ENCODE measurements at regions not wholly inside any gene's neighbourhood (a gene's known extent, or its start where the extent isn't known, plus 50 kb on each side); places are given as distances from the start of the nearest gene placed in this dataset.

DNA sequence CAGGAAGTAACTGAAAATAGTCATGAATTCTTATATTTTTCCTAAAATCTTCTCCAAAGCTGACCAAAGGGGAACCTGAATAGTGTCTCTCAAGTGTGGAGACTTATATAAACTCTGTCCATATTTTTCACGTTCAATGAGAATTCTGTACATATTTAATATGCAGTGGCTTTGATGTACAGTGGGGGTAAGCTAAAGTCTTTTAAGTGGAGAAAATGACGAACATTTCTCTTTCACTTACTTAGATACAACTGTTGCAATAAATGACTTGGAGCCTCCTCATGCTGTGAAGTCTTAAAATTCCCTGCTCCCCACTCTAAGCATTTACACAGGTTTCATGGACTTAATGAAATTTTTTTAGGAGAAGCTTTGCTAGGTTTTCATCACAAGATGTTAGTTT, 1196.7 kb downstream of the EFNB2 start:
- no peak for DNase-seq

DNA sequence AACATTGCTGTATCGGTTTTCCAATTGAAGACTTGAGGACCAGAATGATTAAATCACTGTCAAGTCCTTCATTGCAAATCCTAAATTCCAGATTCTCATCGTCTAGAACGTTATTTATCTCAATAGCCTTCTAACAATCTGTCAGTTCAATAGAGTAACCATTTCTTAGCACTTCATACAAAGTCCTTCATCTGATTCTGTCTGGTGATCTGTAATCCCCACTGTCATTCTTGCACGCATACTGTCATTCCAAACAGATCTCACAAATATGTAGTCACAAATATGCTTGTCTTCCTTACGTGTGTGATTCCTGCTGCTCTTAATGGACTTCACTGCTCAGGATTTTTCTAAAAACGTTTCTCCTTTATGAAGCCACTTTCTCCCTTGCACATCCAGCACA, 1197.5 kb downstream of the EFNB2 start:
- no peak for DNase-seq

DNA sequence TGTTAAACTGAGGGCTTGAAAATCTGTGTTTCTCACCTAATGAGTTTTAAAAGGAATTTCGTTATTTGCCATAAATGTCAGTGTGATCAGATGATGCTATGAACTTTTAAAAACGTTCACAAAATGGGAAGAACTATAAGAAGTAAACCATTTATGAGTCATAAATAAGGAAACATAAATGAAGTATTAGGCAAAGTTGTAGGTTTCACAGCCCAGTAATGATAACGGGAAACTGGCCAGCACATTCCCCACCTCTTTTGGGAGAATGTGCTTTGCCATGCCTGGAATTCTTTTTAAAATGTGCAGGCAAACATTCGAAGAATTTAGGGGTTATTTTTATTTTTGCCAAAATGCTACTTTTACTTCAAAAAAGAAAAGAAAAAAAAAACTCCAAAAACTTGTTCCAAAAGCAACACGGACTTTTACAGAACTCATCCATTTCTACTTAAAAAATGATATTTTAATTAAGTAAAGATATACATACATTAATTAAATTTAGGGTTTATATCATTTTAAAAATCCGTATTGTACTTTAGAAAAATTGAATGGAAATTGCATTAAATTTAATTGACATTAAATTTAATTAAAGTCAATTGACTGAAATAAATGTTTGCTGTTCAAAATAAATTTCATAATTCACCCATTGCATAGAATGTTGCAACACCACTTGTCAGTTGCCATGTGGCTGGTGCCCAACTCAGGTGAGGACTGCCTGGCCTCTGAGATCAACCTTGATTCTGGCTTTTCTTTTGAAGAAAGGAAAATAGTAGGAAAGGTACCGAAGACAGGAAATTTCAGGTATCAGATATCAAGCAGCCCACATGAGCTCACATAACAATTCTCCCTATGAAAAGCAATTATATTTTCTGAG, 1198.5 kb downstream of the EFNB2 start:
- no peak for DNase-seq

DNA sequence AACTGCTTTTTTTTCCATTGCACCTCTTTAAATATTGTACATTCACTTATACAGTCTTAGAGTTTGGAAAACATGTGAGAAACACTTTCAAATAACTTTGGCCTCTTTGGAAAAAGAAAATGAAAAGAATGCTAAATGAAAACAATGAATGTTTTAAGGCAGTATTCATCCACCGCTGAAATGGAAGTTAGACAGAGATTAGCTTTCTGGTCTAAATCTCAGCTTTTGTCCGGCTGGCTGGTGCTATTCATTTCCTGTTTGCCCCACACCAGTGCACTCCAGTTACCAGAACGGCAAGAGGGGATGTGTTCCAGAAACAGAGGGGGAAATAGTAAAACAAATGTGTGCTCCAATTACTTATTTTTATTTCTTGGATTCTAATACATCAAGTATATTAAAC, 1201.3 kb downstream of the EFNB2 start:
- no peak for DNase-seq

DNA sequence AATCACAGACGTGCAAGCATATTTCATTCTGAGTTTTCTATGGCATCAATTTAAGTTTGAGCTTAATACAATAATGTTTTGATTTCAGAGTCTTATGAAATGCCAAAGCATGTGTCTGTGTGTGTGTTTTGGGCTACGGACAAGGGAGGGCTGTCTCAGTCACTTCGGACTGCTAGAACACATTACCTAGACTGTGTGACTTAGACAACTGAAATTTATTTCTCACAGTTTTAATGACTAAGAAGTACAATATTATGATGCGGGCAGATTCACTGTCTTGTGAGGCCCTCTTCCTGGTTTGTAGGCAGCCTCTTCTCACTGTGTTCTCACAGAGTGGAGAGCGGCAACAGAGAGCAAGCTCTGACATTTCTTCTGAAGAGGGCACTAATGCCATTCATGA, 1202.0 kb downstream of the EFNB2 start:
- DNase-seq, result no peak

DNA sequence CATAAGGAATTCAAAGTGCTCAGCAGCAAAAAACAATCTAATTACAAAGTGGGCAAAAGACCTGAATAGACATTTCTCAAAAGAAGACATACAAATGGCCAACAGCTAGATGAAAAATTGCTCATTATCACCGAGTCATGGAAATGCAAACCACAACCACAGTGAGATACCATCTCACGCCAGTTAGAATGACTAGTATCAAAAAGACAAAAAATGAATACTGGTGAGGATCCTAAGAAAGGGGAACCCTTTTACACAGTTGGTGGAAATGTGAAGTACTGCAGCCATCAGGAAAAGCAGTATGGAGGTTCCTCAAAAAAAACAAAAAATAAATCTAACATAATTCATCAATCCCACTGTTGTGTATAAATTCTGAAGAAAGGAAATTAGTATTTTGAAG, 1206.1 kb downstream of the EFNB2 start:
- no peak for DNase-seq

DNA sequence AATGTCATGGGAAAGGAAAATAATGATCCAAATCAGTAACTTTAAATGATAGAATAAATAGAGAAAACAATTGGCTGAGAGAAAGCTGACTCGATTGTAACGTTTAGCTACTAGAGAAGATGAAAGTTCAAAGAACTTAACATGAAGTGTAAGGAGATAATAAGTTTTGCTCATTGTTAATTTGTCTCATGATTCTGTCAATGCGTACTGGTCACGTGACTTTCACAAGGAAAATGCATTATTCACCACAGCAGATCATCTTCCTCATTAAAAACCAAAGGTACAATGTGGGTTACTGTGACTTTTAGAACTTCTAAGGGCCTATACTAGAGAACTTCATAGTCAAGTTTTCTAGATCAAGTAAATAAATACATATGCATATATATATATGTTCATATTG, 1207.2 kb downstream of the EFNB2 start:
- no peak for DNase-seq

DNA sequence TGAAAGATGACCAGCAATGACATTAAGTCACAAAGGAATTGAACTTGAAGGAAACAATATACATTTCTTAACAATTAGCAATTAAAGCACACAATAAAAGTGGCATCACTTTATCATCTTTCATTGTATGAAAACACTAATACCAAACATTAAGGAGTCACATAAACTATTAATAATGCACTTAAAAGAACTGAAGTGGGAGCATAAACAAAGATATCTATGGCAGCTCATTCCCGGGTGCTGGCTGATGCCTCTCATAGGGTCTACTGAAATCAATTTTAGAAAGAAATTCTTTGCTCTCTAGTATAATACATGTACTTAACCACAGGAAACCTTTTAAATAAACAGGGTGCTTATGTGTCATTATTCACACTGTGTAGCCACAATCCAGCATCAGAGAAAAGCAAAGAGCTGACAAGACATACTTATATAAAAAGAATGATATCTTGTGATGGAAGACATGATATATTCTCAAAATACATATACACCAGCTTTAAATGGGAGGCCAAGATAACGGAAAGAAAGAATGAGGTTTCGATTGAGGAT, 1207.8 kb downstream of the EFNB2 start:
- DNase-seq, result no peak

DNA sequence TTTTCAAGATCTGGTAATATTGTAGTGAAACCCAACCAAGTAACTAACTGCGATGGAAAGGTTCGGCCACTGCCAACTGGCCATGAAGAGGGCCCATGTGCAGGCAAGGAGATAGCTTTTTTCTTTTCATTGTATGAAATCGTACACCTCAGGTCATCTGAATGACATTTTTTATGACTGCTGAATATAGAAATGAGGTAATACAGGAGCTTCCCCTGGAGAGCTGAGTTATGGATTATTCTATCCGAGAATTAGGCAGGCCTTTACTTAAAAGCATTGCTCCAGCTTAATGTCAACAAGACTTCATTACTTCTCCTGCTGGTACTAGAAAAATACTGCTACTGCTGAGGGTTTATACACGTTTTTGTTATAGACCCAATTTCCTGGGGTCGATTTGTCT, 1215.6 kb downstream of the EFNB2 start:
- DNase-seq, result no peak

DNA sequence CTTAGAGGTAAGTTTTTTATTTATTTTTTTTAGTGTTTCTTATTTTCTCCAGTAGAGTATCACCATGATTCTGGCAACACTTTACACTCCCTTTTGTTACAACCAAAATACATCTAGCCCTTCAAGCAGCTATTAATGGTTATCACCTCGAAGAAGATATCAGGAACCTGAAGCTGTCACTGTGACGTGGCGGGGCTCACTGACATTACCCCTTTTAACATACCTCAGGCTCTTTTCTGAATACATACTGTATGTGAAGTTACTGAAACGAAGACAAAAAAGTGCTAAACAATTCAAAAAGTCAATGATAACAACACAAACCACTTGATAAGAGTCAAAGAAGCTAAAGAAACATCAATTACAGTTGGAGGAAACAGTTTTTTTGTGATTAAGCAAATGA, 1218.7 kb downstream of the EFNB2 start:
- DNase-seq, result no peak

DNA sequence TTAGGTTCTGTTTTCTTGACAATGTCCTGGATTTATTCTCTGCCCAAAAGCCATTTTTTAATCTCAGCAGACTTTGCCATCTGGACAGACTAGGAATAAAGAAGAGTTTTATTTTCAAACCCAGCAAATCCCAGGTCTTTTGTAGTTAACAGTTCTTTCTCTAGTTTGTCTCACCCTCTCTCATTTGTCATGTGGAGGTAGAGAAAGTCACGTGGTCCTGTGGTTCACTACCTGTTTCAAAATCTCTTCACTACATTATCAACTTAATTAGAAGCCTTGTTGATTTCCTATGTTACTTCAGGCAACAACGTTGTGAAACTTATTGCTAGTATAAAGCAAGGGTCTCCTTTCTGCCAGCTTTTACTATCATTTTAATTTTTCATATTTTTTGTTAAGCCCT, 1222.6 kb downstream of the EFNB2 start:
- no peak for DNase-seq

DNA sequence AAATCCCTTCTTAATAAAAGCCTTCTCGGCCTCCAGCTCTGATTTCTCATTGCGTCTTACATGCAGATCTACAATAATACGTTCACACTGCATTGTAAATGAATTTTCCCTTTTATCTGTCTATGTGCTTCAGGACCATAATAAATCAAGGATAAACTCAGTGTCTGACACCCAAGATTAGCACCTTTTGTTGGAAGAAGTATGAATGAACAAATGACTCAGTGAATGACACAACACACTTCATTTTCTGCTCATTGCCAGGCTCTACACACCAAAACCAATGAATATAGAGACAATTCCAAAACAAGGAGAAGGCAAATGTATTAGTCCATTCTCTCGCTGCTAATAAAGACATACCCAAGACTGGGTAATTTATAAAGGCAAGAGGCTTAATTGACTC, 1224.4 kb downstream of the EFNB2 start:
- no peak for DNase-seq

DNA sequence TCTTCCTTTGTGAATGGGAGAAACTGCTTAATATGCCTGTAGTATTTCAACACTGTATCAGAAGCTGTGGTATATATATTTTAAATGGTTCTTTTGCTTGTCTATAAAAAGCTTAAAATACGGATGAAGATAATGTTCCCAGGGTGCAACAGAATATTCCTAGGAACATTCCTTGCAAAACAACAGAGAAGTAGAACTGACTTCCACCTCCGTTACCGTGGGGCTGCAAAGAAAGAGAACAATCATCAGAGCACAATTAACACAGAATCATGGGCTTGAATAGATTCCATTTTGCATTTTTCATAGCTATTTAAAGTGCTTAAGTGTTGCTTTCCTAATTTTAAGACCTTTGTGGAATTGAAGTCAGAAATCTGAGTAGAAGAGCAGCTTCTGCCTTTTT, 1227.7 kb downstream of the EFNB2 start:
- no peak for DNase-seq

DNA sequence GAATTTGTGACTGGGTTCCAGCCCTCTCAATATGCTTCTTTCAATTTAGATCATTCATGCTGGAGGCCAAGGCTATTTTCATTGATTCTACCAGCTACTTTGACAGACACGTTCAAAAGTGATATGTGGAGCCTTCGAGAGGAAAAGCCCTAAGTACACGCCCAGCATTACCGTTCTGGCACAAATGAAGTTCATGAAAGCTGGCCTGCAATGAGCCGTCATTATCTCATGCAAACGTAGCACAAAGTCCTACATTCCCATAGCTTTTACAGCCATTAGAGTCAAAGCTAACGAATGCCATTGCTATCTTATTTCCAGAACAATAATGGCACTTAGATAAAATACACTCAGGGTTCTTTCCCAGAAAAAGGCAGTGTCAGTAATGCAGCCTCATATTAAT, 1237.6 kb downstream of the EFNB2 start:
- DNase-seq, result no peak

DNA sequence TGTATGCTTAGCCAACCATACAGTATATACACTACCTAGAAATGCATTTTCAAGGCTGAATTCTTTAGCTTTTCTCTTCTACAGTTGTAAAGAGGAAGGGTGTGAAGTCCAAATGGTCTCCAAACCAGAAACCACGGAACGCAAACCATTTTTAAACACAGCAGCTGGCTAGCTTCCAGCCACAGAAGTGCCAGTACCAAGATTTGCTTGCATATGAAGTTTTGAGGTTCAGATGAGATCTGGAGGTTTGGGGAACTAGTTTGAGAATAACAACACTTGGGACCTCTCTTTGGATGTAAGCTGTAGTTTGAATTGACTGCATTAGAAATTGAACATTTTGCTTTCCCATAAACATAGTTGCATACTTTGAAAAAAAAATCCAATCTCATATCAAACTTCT, 1243.5 kb downstream of the EFNB2 start:
- no peak for DNase-seq

DNA sequence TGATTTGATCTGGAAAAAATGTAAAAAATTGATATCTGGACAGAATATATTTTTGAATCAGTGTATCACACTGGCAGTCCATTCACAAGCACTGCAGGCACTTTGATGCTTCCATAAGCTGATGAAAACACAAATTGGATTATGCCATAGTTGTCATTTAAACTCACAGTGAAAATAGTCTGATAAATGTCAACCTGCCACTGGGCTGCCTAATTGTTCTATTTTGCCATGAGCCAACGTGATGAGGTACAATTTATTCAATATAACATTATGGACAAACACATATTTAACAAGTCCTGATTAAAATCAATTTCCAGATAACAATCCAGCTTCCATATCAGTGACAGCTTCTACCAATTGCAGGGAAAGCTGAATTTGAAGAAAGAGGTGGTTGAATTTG, 1244.9 kb downstream of the EFNB2 start:
- DNase-seq, result no peak

DNA sequence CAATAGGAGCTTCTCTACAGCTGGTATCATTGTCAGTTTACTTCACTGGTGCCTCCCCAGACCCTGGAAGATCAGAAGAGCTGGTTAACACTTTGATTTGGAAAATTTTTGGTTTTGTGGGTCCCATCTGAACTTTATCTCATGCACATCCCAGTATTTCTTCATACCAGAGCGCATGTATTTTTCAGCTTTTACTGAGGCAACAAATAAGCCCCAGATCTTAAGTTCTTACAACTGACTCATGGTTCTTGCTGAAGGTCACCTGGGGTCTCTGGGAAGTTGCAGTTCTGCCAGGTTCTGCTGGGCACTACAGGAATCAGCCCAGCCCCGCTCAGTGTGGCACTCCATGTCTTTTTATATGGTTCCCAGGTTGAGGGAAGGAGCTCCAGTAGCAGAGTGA, 1249.9 kb downstream of the EFNB2 start:
- no peak for DNase-seq

DNA sequence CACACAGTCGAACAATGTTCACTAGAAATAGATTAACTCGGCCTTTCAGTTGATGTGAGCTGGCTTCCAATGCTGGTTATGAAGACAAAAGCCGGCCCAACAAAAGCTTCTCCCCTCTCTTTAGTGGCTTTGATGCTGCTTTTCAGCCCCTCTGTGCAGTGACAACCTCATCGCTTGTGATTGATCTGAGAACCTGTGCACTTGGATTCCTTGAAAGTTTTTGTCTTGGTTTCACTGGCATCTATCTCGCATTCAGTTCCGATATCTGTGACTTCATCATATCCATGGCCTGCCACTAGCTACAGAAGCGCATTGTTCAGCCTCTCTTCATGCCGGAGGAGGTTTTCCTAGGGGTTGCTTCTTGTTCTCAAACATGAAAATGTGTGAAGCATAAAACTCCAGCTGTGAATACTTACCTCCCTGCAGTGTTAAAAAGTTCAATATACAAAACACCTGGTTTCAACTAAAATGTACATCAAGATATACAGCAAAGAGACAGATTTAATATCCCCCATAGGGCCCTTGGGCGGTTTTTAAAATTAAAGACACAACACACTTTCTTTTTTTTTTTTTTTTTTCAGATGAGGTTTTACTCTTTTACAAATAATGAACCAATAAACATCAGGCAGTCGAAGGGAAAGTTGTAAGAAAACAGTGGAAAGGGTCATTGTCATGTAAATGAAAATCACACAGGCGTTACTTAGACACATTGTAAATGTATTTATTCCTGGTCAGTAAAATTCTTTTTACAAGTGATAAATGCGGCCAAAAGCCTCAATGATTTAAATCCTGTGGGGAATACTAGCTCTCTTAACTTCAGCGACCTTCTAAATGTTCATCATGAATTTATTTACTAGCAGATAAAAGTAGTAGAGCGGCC, 1252.8 kb downstream of the EFNB2 start:
- DNase-seq, result no peak

DNA sequence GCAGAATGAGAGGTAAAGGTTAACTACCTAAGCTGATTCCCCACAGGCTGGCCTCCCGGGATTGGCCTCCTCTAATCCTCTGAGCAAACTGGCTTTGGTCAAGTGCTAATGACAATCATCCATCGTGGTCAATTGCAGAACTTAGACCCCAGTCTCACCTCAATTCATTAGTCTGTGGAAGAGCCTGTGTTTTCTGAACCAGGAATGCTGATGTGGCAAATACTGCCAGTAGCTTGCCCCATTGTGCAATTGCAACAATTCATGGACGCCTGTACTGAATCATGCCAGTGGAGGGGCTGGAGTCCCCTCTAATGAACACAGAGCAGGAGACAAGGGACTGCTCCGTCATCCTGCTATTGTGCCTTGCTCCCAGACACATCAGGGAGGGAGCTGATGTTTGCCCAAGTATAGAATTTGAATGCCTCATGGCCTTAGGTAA, 1256.5 kb downstream of the EFNB2 start:
- no peak for DNase-seq

DNA sequence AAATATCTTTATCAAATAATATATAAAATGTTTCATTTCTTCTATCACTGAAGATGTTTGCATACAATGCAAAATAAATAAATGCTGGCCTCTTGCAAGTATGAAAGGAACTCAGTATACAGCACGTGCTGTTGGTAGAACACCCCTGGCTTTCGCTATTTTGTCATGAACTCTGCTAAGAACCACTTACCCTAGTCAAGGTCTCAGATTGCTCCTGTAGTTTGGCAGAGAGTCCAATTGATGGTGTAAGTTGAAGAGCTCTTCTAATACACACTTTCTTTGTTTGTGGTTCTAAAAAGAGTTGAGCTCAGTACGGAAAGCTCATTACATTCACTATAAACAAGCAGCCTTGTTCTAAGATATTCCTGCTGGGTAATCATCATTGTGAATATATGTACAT, 1258.9 kb downstream of the EFNB2 start:
- DNase-seq, result no peak

DNA sequence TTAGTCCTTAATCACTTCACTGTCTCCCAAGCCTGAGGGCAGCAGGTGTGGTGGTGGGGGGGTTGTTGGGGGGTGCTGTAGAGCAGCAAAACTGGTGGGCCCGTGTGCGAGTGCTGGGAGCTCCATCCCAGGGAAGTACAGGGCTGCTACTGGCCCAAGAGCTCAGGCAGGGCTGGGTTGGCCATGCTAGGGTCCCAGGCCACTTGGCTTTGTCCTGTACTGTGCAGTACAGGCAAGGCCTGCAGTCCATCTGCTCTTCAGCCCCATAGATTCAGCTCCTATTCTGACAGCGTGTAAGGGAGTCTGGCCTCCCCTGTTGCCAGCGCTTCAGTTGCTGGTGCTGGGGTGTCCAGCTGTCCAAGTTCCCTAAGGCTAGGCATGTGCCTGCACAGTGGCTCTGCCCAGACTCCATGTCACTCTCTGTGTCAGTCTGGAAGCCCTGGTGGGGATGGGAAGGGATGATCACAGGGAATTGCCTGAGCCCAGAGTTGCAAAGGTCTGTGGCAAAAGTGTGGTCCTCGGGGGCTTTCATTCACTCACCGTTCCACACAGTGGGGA, 1261.7 kb downstream of the EFNB2 start:
- no peak for DNase-seq

DNA sequence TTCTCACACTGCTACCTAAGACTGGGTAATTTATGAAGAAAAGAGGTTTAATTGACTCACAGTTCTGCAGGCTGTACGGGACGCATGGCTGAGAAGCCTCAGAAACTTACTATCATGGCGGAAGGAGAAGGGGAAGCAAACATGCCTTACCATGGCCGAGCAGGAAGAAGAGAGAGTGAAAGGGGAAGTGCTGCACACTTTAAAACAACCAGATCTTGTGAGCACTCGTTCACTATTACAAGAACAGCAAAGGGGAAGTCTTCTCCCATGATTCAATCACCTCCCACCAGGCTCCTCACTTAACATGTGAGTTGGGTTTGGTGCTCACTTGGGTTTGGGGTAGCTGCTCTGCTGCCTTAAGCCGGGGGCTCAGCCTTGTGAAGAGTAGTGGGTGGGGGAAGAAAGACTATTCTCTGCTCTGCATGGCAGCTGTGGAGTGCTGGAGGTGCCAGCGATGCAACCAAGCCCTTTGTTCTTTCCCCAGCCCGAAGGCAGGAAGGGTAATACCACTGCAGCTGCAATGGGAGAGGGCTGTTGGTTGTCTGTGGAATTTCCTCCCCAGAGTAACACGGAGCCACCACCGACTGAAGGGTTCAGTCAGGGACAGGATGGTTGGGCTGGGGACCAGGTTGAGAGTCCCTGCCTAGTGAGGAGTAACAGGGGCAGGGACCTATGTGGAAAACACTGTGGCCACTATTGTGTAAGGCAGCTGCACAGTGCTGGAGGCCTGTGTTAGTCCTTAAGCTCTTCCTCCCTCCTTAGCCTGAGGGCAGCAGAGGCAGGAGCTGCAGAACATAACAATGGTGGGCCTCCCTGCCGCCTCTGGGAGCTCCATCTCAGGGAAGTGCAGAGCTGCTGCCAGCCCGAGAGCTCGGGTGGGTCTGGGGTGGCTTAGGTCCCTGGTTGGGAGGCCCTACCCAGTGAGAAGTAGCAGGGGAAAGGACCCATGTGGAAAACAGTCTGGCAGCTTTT, 1262.5 kb downstream of the EFNB2 start:
- DNase-seq, result no peak
